COR-L47 (cell line): ENCODE measurements at regions not wholly inside any gene's neighbourhood (a gene's known extent, or its start where the extent isn't known, plus 50 kb on each side); places are given as distances from the start of the nearest gene placed in this dataset.
A peak's percentile ranks its signal among the peaks of the same experiment; 100 is the strongest.
"Not testable (repeated sequence)": the region's sequence is repeated elsewhere in the genome, so short reads cannot be mapped to it uniquely, and the experiment has no call there.

Source experiments
- DNase-seq: peaks from one replicate; lab custom pipeline; 2025; lab: John Stamatoyannopoulos, UW

DNA sequence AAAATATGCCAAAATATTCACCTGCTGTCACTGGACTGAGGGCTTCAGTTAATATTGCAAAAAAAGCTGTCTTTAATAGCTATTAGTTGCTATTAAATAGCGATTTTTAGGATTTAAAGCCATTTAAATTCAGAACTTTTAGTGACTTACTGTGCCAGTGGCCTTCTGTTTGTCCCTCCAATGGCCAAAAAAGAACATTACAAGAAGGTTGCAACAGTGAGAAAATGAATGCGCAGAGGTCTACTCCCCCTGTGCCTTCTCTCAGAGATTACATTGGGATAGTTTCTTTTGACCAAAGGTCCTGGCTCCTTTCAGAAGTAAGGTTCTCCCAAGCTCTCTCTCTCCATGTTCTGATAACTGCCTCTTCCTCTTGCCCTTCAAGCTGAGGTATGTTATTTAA, 930.3 kb upstream of the ARRDC3 start:
- DNase-seq, result no peak

DNA sequence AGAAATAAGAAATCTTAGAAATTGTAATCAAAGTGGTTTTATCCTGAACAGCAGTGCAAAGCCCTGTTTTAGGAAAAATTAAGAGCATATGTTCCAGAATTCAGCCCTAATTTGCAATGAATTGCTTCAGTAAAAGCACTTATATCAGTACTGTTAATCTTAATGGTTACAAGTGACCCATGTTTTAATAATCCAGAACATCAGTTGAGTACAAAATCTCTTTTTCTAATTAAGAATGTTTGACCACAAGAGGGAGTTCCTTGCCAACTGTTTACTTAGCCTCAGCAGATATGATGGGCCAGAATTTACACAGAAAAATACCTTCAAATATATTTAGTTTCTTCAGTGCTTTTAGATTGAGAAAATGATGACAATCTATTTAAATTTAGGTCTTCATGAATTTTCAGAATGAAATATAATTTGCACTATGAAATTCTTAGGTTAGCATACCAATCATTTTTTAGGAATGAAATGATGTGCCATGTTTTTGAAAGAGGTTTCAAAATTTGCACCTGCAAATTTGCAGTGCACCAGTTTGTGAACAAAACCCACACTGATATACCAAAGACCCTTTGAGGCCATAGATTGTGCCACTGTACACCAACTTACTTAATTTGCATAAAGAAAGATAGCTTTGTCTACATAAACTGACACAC, 926.3 kb upstream of the ARRDC3 start:
- DNase-seq, result peak; percentile 52

DNA sequence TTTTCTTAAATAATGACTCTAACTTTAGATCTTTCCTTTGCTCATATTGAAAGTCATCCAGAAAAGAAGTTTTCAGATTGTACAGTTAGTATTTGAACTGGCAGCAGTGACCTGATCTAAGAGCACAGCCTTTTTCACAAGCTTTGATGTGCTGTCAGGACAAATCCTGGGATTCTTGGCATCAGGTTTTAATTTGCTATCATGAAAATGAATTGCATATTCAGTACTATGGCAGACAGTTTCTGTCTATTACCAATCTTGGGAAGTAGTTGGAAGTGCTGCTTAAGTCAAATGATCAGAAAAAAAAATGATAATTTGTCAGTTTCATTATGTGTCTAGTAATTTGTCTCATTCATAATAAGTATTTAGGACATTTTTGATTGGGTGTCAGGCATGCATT, 925.6 kb upstream of the ARRDC3 start:
- DNase-seq, result no peak

DNA sequence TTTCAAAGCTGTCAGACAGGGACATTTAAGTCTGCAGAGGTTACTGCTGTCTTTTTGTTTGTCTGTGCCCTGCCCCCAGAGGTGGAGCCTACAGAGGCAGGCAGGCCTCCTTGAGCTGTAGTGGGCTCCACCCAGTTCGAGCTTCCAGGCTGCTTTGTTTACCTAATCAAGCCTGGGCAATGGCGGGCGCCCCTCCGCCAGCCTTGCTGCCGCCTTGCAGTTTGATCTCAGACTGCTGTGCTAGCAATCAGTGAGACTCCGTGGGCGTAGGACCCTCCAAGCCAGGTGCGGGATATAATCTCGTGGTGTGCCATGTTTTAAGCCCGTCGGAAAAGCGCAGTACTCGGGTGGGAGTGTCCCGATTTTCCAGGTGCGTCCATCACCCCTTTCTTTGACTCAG, 919.2 kb upstream of the ARRDC3 start:
- DNase-seq, result not testable (repeated sequence)

DNA sequence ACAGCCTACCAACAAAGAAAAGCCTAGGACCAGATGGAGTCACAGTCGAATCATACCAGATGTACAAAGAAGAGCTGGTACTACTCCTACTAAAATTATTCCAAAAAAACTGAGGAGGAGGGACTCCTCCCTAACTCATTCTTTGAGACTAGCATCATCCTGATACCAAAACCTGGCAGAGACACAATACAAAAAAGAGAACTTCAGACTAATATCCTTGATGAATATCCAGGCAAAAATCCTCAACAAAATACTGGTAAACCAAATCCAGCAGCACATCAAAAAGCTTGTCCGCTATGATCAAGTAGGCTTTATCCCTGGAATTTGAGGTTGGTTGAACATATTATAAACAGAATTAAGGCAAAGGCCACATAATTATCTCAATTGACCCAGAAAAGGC, 900.4 kb upstream of the ARRDC3 start:
- DNase-seq, result no peak

DNA sequence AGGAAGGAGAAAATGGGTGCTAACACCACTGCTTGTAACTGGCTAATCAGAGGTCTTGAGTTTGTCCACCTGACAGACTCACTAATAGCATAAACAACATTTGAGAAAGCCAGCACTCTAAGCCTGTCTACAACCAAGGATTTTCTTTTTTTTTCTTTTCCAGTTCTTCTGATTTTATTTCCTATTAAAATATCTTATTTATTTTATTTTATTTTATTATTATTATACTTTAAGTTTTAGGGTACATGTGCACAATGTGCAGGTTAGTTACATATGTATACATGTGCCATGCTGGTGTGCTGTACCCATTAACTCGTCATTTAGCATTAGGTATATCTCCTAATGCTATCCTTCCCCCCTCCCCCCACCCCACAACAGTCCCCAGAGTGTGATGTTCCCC, 888.6 kb upstream of the ARRDC3 start:
- not testable (repeated sequence) for DNase-seq

DNA sequence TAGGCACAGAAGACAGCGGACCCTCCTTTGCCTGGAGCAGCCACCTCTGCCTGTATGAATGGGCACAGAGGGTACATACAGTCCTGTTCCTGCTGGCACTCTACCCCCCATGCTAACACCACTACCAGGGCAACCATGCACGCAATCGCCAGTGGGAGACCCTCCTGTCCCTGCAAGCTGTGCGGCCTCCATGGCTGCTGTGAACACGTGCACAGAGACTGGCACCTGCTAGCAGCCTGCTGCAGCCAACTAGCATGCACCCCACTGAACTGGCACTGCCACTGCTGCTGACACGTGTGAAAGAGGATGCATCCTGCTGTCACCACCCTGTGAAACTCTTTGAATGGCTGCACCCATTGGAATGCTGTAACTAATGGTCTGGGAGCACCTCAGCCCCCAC, 885.2 kb upstream of the ARRDC3 start:
- no peak for DNase-seq

DNA sequence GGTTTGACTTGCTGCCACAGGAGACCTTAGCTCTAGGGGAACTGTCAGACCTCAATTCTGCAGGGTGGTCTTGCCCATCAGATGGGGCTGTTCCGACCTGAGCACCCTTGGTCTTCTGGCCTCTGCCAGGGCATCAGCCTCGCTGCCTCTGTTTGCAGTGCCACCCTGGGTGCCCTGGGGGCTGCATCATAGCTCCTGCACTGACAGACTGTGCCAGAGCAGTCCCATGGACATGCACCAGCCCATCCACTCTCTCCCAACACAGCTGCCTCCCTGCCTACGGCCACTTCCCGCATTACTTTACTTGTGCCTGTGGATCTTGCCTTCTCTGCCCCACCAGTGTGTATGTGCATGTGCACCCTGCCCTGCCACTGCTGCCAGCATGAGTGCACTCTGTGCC, 884.7 kb upstream of the ARRDC3 start:
- no peak for DNase-seq

DNA sequence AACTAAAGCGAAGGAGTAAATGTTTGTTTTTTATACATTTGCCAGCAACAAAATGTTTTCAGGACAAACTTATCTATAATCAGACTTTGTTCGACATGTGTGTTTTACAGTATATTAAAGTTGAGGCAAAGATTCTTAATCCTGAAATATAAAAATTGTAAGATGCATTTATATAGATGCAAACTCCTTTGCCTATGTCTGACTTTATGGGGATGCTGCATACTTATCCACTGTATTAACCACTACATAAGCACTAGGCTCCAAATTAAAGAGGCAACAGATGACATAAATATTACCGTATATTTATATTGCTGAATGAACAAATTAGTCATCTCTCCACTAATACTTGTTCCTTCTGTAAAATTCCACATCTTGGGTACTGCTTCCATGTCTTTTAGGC, 882.7 kb upstream of the ARRDC3 start:
- DNase-seq, result no peak

DNA sequence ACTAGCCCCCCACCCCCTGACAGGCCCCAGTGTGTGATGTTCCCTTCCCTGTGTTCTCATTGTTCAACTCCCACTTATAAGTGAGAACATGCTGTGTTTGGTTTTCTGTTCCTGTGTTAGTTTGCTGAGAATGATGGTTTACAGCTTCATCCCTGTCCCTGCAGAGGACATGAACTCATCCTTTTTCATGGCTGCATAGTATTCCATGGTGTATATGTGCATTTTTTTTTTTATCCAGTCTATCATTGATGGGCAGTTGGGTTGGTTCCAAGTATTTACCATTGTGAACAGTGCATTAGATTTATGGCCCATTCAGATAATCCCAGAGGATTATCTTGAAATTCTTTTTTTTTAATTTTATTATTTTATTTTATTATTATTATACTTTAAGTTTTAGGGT, 872.5 kb upstream of the ARRDC3 start:
- not testable (repeated sequence) for DNase-seq

DNA sequence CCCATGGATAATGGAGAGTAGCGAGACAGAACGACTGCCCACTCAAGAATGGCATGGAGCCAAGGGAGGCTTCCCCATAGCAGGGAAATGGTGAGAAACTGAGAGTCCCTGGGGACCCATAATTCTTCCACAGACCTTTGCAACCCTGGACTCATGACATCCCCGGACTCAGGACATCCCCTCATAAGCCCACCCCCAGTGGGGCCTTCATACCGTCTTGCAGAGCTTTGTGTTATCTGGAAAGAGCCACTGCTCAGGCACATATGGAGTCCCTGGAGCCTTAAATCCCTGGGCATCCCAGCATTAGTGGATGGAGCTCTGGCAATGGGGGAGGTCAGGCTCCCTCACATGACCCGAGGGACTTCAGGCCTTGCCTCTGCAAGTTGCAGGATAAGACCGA, 865.4 kb upstream of the ARRDC3 start:
- DNase-seq, result no peak

DNA sequence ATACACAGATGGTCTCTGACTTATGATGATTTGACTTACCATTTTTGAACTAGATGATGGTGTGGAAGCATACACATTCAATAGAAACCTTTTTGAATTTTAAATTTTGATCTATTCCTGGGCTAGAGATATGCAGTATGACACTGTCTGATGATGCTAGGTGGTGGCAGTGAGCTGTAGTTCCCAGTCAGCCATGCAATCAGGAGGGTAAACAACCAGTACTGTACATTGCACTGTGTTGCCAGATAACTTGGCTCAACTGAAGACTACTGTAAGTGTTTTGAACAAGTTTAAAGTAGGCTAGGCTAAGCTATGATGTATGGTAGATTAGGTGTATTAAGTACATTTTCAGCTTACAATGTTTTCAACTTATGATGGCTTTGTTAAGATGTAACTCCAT, 859.1 kb upstream of the ARRDC3 start:
- DNase-seq, result no peak

DNA sequence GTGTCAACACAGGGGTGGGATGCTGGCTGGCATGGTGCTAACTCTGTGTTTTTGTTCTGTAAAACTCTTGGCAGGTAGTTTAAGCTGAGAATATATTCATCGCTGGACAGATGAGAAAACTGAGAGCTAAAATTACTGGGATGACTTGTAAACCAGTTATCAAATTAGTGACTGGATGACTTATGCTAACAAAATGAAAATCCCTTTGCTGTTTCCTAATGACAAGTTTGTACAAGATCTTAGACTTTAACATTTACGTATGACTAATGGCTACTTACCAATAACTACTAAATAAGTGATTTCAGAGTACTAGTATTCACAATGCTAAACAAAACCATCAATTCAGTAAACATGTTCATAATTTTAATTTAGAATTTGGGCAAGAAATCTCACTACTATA, 854.8 kb upstream of the ARRDC3 start:
- no peak for DNase-seq

DNA sequence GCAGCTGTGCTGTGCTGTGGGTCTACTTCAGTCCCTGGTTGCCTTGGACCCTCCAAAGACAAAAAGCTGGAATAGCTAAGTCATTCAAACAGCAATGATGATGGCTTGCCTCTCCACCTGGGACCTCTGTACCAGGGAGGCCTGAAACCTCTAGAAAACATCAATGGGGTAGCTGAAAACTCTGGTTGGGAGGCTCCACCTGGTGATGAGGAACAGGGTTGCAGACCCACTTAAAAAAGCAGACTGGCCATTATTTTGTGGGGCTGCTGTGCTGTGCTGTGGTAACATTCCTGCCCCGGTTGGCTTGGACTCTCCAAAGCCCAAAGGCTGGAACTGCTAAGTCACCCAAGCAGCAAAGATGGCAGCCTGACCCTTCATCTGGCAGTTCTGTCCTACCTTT, 839.3 kb upstream of the ARRDC3 start:
- DNase-seq, result no peak

DNA sequence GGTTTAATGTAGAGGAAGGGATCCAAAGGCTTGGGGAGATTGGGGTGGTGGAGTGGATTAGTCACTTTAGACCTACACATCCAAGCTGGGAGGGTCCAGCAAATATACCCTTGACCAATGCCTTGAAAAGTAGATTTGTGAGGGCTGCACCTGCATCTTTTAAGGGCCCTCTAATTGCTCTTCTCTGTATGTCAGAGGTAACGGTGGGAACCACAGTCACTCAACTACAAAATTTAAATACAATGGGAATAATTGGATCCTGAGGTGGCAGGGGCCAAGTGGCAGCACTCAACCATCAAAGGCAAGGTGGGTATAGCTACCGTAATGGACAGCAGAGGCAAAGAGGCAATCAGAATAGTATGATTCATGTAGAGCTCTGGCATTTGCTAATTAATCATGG, 833.7 kb upstream of the ARRDC3 start:
- not testable (repeated sequence) for DNase-seq

DNA sequence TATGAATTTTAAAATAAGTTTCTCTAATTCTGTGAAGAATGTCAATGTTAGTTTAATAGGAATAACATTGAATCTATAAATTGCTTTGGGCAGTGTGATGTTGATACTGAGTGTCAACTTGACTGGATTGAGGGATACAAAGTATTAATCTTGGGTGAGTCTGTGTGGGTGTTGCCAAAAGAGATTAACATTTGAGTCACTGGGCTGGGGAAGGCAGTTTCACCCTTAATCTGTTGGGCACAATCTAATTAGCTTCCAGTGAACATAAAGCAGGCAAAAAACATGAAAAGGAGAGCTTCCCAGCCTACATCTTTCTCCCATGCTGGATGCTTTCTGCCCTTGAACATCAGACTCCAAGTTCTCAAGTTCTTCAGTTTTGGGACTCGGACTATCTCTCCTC, 832.0 kb upstream of the ARRDC3 start:
- no peak for DNase-seq

DNA sequence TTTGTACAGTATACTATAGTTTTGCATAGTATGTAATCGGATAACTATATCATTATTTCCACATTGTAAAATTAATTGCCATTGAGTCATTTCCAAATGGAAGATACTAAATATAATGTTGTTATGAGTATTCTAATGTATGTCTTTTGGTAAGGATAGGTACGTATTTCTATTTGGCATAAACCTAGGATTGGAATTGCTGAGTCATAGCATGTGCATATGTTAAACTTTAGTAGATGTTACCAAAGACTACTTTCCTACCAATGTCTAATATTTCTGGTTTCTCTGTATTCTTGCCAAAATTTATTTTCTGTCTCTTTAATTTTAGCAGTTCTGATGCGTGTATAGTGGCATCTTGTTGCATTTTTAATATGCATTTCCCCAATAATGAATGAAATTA, 825.1 kb upstream of the ARRDC3 start:
- no peak for DNase-seq

DNA sequence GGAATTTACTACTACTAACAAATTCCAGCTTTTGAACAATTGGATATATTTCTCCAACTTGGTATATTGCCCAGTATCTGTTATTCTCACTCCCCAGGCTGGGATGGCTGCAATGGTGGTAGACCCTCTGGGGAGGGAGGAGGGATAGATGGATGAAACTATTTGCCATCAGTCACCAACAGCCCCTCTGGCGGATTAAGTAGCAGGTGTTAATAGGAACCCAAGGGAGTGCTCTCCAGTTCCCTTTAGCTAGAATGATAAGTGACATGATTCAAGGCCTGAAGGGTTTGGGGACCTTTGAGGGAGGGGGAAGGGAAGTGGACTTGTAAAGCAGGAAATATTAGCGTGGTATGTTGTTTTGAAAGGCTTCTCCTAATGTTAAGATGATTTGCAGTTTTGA, 824.0 kb upstream of the ARRDC3 start:
- no peak for DNase-seq

DNA sequence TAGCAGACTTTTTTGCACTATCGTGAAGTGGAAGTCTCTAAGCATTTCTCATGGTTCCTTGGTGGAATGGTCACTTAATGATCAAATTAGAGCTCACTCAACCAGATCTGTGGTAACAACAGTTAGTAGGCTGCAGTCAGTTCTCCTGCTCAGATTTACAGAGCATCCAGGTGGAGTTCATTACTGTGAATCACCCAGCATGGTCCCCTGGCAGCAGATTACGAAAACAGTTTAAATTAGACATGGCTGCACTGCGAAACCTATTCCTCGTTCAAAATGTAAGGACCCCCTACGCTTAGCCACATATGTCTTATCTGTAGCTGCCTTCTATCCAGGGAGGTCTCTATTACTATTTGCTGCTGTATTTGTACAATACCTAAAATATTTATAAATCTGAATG, 823.6 kb upstream of the ARRDC3 start:
- no peak for DNase-seq

DNA sequence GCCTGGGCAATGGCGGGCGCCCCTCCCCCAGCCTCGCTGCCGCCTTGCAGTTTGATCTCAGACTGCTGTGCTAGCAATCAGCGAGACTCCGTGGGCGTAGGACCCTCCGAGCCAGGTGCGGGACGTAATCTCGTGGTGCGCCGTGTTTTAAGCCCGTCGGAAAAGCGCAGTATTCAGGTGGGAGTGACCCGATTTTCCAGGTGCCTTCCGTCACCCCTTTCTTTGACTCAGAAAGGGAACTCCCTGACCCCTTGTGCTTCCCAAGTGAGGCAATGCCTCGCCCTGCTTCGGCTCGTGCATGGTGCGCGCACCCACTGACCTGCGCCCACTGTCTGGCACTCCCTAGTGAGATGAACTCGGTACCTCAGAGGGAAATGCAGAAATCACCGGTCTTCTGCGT, 815.9 kb upstream of the ARRDC3 start:
- DNase-seq, result not testable (repeated sequence)

DNA sequence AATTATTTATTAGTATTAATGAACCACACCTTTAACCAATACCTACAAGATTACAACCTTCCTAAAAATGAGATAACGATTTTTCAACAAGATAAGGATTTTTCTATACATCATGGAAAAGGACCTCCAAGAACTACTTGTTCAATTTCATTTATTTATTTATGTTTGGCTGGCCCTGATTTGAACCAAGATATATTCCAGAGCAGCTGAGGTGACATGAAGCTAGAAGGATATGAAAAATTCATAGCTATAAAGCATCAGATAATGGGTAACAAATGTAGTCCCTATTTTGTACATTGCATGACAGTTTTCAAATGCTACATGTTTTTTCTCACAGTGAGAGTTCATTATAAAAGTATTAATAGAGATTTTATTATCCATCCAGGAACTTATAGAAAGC, 798.5 kb upstream of the ARRDC3 start:
- DNase-seq, result no peak

DNA sequence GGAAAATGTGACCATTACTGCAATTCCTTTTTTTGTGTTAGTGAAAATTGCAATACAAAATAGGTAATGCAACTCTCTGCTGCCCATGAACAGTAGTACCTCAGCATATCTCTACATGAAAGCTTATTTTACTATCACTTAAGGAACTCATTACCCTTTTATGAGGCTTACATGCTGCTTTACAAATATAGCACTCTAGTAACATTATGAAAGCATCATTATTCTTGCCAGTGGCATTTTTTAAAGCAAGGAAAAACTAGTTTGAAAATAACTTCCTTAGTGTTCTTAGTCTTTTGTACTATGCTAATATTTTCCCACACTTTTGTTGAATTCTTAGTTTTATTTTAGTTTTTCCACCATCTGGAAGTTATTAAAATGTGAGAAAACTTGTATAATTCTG, 797.3 kb upstream of the ARRDC3 start:
- no peak for DNase-seq

DNA sequence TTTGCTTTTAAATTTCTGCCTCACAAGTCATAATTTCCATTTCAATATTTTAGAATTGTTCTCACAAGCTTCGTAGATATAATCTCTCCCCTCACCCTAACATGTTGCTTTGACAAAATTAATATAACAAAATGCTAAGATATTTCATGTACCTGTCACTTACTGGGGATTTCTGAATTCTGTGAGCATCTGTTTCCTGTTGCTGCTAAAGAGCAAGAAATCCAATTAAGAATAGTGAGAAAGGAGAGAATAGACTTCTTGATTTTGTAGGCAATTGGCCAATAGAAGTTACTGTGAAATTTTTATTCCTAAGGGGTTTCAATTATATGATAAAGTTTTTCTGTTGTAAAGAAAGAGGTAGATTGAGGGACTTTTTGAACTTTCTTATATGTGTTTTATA, 796.5 kb upstream of the ARRDC3 start:
- DNase-seq, result no peak

DNA sequence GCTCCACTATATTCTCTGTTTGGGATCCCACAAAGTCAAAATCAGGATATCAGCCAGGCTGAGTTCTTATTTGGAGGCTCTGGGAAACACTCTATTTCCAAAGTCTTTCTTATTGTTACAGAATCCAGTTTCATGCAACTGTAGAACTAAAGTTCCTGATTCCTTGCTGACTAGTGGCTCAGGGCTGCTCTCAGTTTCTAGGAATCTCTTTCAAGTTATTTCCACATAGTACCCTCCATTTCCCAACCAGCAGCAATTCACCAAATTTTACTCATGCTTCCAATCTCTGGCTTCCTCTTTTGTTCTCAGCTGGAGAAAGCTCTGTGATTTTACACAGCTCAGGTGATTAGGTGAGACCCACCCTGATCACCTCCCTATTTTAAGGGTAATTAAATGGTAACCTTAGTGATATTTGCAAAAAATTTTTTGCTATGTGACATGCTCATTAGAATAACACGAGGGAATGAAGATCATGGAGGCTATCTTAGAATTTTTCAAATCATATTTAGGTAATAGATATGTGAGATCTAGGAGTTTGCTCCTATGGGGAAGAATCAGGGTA, 794.9 kb upstream of the ARRDC3 start:
- DNase-seq, result no peak
